GM19463 (cell line): ENCODE measurements at regions not wholly inside any gene's neighbourhood (a gene's known extent, or its start where the extent isn't known, plus 50 kb on each side); places are given as distances from the start of the nearest gene placed in this dataset.
"Not testable (repeated sequence)": the region's sequence is repeated elsewhere in the genome, so short reads cannot be mapped to it uniquely, and the experiment has no call there.

Experiments used
- ATAC-seq: cut with Tn5 transposase; IDR thresholded peaks from one replicate; pipeline ENCODE4 v1.9.1; 2021; ENCODE audit warnings: mild to moderate bottlenecking, moderate library complexity; ENCODE audit not compliant: unreplicated experiment

DNA sequence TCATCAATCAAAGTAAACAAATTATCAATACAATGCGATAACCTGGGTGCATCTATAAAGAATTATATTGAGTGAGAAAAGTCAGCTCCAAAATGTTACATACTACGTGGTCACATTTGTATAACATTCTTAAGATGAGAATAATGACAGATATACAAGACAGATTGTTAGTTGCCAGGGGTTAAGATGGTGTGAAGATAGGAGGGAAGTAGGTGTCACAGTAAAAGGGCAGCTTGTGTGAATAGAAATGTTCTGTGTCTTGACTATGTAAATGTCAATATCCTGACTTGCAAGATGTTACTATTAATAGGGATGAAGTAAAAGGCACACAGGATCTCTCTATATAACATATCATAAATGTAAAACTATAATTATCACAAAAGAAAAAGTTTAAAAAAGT lies 611.2 kb upstream of the SPRY2 start:
- no peak for ATAC-seq

GRCh38 chr13:80946008-80946802 lies 605.3 kb upstream of the SPRY2 start:
- no peak for ATAC-seq

DNA sequence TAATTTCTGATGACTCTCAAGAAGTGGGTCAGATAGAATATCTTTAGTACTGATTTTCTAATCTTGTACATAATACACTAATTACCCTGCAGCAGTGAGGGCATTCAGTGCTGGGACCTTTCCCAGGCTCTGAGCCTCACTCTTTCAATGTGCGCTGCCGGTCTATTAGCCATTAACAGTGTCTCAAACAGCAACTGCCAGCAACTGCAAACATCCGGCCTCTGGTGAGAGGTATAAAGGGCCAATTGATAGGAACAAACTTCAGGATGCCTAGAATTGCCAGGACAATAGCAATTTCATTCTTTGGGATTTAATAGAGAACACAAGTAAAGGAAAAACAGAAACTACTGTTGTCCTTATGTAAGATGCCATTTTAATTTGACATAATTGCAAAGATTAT lies 604.4 kb upstream of the SPRY2 start:
- no peak for ATAC-seq

DNA sequence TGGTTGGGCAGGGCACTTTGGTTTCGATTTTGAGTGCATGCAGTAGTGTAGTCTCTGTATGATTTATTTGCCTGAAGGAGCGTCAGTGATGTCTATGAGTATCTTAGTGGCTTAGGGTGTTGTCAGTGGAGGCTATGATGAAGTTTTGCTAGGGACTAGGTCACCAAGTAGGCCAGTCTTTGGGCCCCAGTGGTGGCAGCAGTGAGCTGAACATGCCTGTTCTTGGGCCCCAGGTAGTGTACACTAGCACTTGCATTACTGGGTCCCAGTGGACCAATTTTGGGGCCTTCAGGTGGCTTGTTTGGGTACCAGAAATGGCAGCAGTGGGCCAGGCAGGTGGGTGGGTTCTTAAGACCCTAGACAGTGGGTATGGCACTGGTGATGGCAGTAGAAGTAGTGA lies 598.7 kb upstream of the SPRY2 start:
- no peak for ATAC-seq

DNA sequence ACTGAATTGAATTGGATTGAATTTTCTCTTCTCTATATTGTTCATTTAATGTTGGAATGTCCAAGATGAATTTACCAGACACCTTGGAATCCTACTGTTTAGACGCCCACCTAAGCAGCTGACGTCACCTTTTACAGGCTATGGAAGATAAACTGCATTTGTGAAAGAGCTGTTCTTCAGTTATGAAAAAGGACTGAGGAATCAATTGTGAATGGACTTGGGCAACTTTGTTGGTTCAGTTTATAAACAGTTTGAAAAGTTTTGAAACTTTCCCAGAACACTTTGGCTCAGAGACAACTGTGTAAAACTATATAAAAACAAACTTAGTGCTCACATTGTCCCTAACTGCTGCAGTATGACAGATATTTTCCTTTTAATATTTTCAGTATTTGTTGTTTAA lies 590.8 kb upstream of the SPRY2 start:
- ATAC-seq: no peak

GRCh38 chr13:80931118-80931517 lies 590.2 kb upstream of the SPRY2 start:
- ATAC-seq: no peak

- ATAC-seq: no peak
These were observed 587.3 kb upstream of the SPRY2 start for GRCh38 chr13:80928241-80928640.

- not testable (repeated sequence) for ATAC-seq
These were observed 585.1 kb upstream of the SPRY2 start for GRCh38 chr13:80926024-80926423.

DNA sequence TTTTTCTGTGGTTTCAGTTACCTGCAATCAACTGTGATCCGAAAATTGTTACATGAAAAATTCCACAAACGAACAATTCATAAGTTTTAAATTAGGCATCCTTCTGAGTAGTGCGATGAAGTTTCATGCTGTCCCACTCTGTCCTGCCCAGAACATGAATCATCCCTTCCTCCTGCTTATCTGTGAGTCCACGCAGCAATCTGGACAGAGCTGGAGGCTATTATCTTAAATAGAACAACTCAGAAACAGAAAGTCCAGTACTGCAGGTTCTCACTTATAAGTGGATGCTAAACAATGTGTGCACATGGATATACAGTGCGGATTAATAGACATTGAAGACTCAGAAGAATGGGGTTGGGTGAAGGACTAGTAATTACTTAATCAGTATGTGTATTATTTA lies 583.7 kb upstream of the SPRY2 start:
- no peak for ATAC-seq

DNA sequence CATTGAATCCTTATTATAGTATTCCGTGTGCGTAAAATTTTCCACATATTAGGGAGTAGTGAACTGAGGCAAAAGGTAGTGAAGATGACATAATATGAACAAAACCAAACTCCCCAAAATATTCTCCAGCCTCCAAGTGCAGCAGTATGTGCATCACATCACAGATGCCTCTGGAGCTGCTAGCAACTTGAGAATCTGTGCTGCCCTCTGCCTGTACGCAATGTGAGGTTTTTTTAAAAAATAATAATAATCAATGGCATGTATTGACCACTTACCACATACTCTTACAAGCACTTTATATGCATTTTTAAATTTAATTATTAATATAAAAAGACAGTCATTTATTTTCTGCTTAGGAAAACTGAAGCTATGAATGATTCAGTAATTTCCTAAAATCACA lies 583.0 kb upstream of the SPRY2 start:
- ATAC-seq: no peak

GRCh38 chr13:80921971-80922370 lies 581.0 kb upstream of the SPRY2 start:
- ATAC-seq: no peak

DNA sequence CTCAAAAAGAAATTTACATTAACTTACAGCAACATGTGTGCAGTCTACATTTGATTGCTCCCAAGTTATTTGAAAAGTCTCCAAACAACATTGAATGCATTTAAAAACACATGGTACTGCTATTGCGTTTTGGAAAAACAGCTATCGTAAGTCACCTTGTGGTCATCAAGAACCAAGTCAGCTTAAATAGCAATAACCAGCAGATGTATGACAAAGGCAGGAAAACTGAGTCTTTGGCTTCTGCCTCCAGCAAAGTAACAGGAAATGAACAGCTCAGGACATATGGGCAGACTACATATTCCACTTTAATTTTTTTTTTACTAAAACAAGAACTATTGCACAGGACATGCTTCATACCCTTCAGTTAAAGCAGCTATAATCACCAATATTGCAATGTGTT lies 580.6 kb upstream of the SPRY2 start:
- no peak for ATAC-seq

GRCh38 chr13:80906860-80907259 lies 565.9 kb upstream of the SPRY2 start:
- ATAC-seq: no peak

DNA sequence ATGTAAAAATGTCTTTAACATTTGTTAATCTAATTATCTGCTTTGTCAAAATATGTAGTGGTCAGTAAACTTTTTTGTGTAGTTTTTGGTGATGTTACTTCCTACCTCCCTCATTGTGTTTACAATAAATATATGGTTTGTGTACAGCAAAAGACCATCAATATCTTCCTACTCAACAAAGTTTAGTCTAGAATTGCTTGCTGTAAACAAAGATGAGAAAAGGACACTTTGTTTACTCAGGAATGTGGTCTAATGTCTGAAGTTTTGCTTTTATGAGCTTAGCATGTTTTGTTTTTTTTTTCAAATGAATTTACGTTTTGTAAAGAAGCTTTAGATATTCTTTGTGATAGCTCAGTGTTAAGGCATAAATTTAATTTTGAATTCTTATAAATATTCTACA lies 563.5 kb upstream of the SPRY2 start:
- ATAC-seq: no peak

DNA sequence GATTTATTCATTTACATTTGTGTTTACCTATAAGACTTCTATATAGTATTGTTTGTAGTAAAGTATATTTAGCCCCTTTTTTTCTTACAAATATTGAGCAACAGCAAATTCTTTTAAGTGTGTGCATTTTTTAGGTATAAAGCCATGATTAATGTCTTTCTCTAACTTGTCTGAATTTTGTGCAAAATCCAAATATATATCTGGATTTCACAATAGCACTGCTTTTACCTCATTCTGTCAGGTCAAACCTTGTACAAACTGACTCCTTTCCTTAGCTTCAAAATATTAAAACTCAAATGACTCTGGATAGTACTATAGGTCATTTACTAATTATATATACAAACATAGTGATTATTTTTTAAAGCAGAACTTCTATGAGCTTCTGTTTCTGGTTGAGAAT lies 563.0 kb upstream of the SPRY2 start:
- no peak for ATAC-seq

DNA sequence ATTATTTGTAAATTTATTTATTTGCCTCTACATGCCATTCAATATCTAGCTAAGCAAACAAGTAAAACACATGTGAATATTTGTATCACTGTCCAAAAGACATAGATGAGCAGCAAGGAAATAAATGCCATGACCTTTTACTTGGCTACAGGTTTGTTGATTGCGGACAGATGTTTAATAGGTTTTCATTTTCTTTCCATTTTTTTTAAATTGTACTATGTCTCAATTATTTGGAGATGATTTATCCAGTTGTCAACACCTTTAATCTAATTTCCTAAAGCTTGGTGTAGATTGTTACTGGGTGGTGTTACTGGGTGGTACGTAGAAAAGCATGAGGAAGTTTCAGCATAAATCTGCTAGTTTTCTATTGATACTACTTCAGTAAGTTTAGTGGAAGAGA lies 560.6 kb upstream of the SPRY2 start:
- ATAC-seq: no peak

GRCh38 chr13:80901111-80901510 lies 560.2 kb upstream of the SPRY2 start:
- ATAC-seq: no peak

DNA sequence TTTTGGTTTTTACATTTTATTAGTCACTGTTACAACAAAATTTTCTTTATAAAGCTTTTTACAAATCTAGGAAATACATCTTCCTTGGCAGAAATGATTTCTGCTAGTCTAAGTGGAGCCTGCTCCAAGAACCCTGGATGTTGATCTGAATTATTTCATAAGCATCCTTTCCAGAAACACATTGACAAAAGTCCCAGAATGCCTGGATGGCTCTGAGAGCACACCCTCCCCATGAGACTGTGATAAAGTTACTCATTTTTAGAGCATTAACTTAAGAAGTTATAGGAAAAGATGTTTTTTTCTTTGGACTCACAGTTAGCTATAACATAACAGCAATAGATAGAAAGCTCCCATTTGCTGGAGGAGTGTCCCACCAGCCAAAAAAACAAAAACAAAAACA lies 559.6 kb upstream of the SPRY2 start:
- no peak for ATAC-seq

DNA sequence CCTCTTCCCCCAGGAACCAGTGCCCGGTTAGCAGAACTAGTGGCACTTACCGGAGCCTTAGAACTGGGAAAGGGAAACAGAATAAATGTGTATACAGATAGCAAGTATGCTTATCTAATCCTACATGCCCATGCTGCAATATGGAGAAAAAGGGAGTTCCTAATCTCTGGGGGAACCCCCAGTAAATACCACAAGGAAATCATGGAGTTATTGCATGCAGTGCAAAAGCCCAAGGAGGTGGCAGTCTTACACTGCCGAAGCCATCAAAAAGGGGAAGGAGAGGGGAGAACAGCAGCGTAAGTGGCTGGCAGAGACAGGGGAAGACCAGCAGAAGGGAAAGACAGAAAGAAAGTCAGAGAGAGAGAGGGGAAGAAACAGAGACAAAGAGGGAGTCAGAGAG lies 556.7 kb upstream of the SPRY2 start:
- ATAC-seq: not testable (repeated sequence)

- ATAC-seq: no peak
These were observed 554.0 kb upstream of the SPRY2 start for GRCh38 chr13:80894917-80895316.

DNA sequence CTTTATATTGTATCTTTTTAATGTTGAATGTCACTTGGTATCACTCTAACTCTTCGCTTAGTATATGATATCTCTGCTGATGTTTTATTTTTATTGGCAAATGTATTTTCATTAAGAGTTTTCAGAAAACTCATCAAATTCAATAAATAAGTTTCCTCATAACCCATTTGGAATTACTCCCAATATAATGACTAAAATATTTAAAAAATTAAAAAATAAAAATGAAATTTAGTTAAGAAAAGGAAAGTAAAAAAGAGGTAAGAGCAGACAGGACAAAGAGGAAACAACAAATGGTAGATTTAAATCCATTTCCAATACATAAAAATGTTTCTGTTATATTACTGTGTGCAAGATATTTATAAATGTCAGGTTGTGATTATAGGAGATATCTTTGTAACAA lies 548.9 kb upstream of the SPRY2 start:
- no peak for ATAC-seq

GRCh38 chr13:80888390-80888789 lies 547.5 kb upstream of the SPRY2 start:
- no peak for ATAC-seq
